ENCODE measurements at regions not wholly inside any gene's neighbourhood (a gene's known extent, or its start where the extent isn't known, plus 50 kb on each side); places are given as distances from the start of the nearest gene placed in this dataset.

- DNase-seq: peak; percentile 17
These were observed 55.2 kb upstream of the KCNH8 start for GRCh38 chr3:19093084-19093483.

- no peak for DNase-seq
These were observed 70.9 kb upstream of the KCNH8 start for GRCh38 chr3:19077388-19077787.

GRCh38 chr3:19075037-19075436, 73.3 kb upstream of the KCNH8 start:
- no peak for DNase-seq

- peak; percentile 3 for DNase-seq
These were observed 73.9 kb upstream of the KCNH8 start for GRCh38 chr3:19074257-19074900.

GRCh38 chr3:19073341-19074105, 74.8 kb upstream of the KCNH8 start:
- no peak for DNase-seq

- DNase-seq: no peak
These were observed 78.0 kb upstream of the KCNH8 start for GRCh38 chr3:19070325-19070724.

GRCh38 chr3:19065027-19065426, 83.3 kb upstream of the KCNH8 start:
- DNase-seq: peak; percentile 63

GRCh38 chr3:19063936-19064335, 84.4 kb upstream of the KCNH8 start:
- DNase-seq: no peak

- no peak for DNase-seq
These were observed 87.9 kb upstream of the KCNH8 start for GRCh38 chr3:19060404-19060803.

- DNase-seq: no peak
These were observed 95.4 kb upstream of the KCNH8 start for GRCh38 chr3:19052874-19053273.

GRCh38 chr3:19046440-19046839, 101.9 kb upstream of the KCNH8 start:
- peak; percentile 27 for DNase-seq

- DNase-seq: peak; percentile 9
These were observed 117.8 kb upstream of the KCNH8 start for GRCh38 chr3:19030522-19030839.

- DNase-seq: no peak
These were observed 118.3 kb upstream of the KCNH8 start for GRCh38 chr3:19029837-19030521.

GRCh38 chr3:19025441-19025840, 122.9 kb upstream of the KCNH8 start:
- no peak for DNase-seq

GRCh38 chr3:19022546-19022945, 125.8 kb upstream of the KCNH8 start:
- no peak for DNase-seq

GRCh38 chr3:19016851-19017250, 131.5 kb upstream of the KCNH8 start:
- no peak for DNase-seq

- no peak for DNase-seq
These were observed 134.4 kb upstream of the KCNH8 start for GRCh38 chr3:19013879-19014278.

GRCh38 chr3:19012846-19013245, 135.5 kb upstream of the KCNH8 start:
- no peak for DNase-seq

- no peak for DNase-seq
These were observed 145.7 kb upstream of the KCNH8 start for GRCh38 chr3:19002606-19003005.

GRCh38 chr3:18998069-18998468, 150.2 kb upstream of the KCNH8 start:
- no peak for DNase-seq

- no peak for DNase-seq
These were observed 155.6 kb upstream of the KCNH8 start for GRCh38 chr3:18992709-18993108.

- no peak for DNase-seq
These were observed 159.0 kb upstream of the KCNH8 start for GRCh38 chr3:18989237-18989795.

- peak; percentile 78 for DNase-seq
These were observed 159.6 kb upstream of the KCNH8 start for GRCh38 chr3:18988614-18989229.

All from hematopoietic multipotent progenitor cell treated with erythropoietin and hydrocortisone succinate and interleukin-3 and kit ligand, for 4 days (in vitro differentiated cells).